Loucy (cell line): ENCODE measurements at regions not wholly inside any gene's neighbourhood (a gene's known extent, or its start where the extent isn't known, plus 50 kb on each side); places are given as distances from the start of the nearest gene placed in this dataset.

ENCODE experiments used
- H2AFZ ChIP-seq: fragments of 200-600 bp; sonication (generic); 2 replicates; pipeline ENCODE4 v1.6.0; 2016; ENCODE audit warnings: antibody characterized with exemption, mild to moderate bottlenecking, low read length, moderate library complexity
- H3F3A ChIP-seq: fragments of 200-600 bp; 2 replicates; pipeline ENCODE4 v1.6.0; 2016; ENCODE audit warnings: antibody characterized with exemption, low read depth, mild to moderate bottlenecking
- H3K27me3 ChIP-seq: fragments of 200-600 bp; sonication (generic); 2 replicates; pipeline ENCODE4 v1.6.1; 2014; ENCODE audit warnings: low read length, mild to moderate bottlenecking; ENCODE audit not compliant: insufficient read depth, poor library complexity, severe bottlenecking
- H3K36me3 ChIP-seq: fragments of 200-600 bp; sonication (generic); 2 replicates; pipeline ENCODE4 v1.6.1; 2016; ENCODE audit warnings: low read length; ENCODE audit not compliant: insufficient read depth
- H3K4me1 ChIP-seq: fragments of 200-600 bp; sonication (generic); 2 replicates; pipeline ENCODE4 v1.5.1; 2014; ENCODE audit warnings: low read length, mild to moderate bottlenecking; ENCODE audit not compliant: insufficient read depth, poor library complexity, severe bottlenecking
- H3K4me2 ChIP-seq: fragments of 200-600 bp; sonication (generic); 2 replicates; pipeline ENCODE4 v1.6.0; 2014; ENCODE audit warnings: antibody characterized with exemption, low read length, low read depth, mild to moderate bottlenecking; ENCODE audit not compliant: poor library complexity, severe bottlenecking
- H3K4me3 ChIP-seq: fragments of 200-600 bp; sonication (generic); 2 replicates; pipeline ENCODE4 v1.5.1; 2014; ENCODE audit warnings: low read length, mild to moderate bottlenecking, mixed read lengths; ENCODE audit not compliant: poor library complexity, severe bottlenecking
- H3K79me2 ChIP-seq: fragments of 200-600 bp; sonication (generic); 2 replicates; pipeline ENCODE4 v1.6.1; 2014; ENCODE audit warnings: low read length; ENCODE audit not compliant: insufficient read depth
- H3K9ac ChIP-seq: fragments of 200-600 bp; sonication (generic); 2 replicates; pipeline ENCODE4 v1.6.0; 2014; ENCODE audit warnings: mild to moderate bottlenecking, low read depth, low read length, moderate library complexity; ENCODE audit not compliant: poor library complexity, severe bottlenecking
- H3K9me2 ChIP-seq: fragments of 200-600 bp; sonication (generic); replicated peaks from 2 replicates; pipeline ENCODE4 v1.6.1; 2016; ENCODE audit warnings: low read depth, low read length, mixed read lengths
- H3K9me3 ChIP-seq: fragments of 200-600 bp; sonication (generic); 2 replicates; pipeline ENCODE4 v1.6.1; 2014; ENCODE audit warnings: mild to moderate bottlenecking, antibody characterized with exemption, low read length, low read depth; ENCODE audit not compliant: insufficient read depth
- H4K20me1 ChIP-seq: fragments of 200-600 bp; sonication (generic); 2 replicates; pipeline ENCODE4 v1.6.0; 2014; ENCODE audit warnings: antibody characterized with exemption, low read length, mild to moderate bottlenecking; ENCODE audit not compliant: insufficient read depth, poor library complexity, severe bottlenecking
- CTCF ChIP-seq: fragments of 200-600 bp; sonication (generic); conservative IDR thresholded peaks from 2 replicates; pipeline ENCODE4 v1.5.1; 2014; ENCODE audit warnings: mild to moderate bottlenecking, antibody characterized with exemption, low read length
- EZH2phosphoT487 ChIP-seq: fragments of 200-600 bp; IDR thresholded peaks from 2 replicates; pipeline ENCODE4 v1.6.1; 2018; ENCODE audit warnings: antibody characterized with exemption, mild to moderate bottlenecking, moderate library complexity, borderline replicate concordance

- no peak overlapping the region for H2AFZ ChIP-seq
- no peak for TF ChIP-seq CTCF
- no peak for TF ChIP-seq EZH2phosphoT487
- no peaks in the 10 kb centered on the region; the same call in 1 of the 2 replicates for H3K9me3 ChIP-seq
- no peak overlapping the region for H3K4me2 ChIP-seq
- H3K9me2 ChIP-seq: no peaks in the 10 kb centered on the region
- no peaks in the 10 kb centered on the region for H3K4me1 ChIP-seq
- no peaks in the 10 kb centered on the region for H3K27me3 ChIP-seq
- no peaks in the 10 kb centered on the region for H3F3A ChIP-seq
- H4K20me1 ChIP-seq: no peaks in the 10 kb centered on the region
- no peak overlapping the region for H3K4me3 ChIP-seq
- no peaks in the 10 kb centered on the region for H3K36me3 ChIP-seq
- no peak overlapping the region for H3K9ac ChIP-seq
- no peaks in the 10 kb centered on the region for H3K79me2 ChIP-seq
These were observed 227.3 kb downstream of the NPHP4 start for GRCh38 chr1:5764959-5765358.

DNA sequence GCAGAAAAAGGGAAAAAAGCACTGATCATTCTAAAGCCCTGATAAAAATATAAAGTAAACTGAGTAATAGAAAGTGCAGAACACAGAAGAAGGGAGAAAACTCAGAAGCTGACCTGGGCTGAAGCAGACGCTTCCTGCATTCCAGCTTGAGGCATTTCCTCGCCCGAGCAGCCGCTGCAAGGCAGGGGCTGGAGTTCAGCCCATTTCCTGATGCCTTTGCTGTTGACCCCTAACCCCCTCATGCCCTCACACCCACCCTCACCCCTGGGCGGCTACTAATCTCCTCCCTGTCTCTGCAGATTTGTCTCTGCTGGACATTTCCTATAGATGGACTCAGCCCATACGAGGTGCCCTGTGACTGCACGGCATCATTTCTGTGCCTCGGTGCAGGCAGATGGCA is 227.8 kb downstream of the NPHP4 start:
- Histone ChIP-seq H3K79me2 (no peaks in the 10 kb centered on the region), H3K27me3 (no peaks in the 10 kb centered on the region), H3K4me2 (no peak overlapping the region), H4K20me1 (no peaks in the 10 kb centered on the region), H3K4me1 (no peaks in the 10 kb centered on the region), H3K9me3 (no peaks in the 10 kb centered on the region; the same call in 1 of the 2 replicates), H3K4me3 (no peak overlapping the region), H2AFZ (no peak overlapping the region), H3F3A (no peaks in the 10 kb centered on the region), H3K9ac (no peak overlapping the region), H3K36me3 (no peaks in the 10 kb centered on the region), H3K9me2 (no peaks in the 10 kb centered on the region)
- no peak for TF ChIP-seq EZH2phosphoT487
- no peak for TF ChIP-seq CTCF

- H3K36me3 ChIP-seq: no peaks in the 10 kb centered on the region
- no peaks in the 10 kb centered on the region for H3K27me3 ChIP-seq
- H2AFZ ChIP-seq: no peak overlapping the region
- no peaks in the 10 kb centered on the region for H3K4me1 ChIP-seq
- H3F3A ChIP-seq: no peaks in the 10 kb centered on the region
- TF ChIP-seq EZH2phosphoT487 (no peak), CTCF (no peak)
- H4K20me1 ChIP-seq: no peaks in the 10 kb centered on the region
- no peak overlapping the region for H3K4me2 ChIP-seq
- no peaks in the 10 kb centered on the region; the same call in 1 of the 2 replicates for H3K9me3 ChIP-seq
- no peaks in the 10 kb centered on the region for H3K79me2 ChIP-seq
- H3K4me3 ChIP-seq: no peak overlapping the region
- no peak overlapping the region for H3K9ac ChIP-seq
- H3K9me2 ChIP-seq: no peaks in the 10 kb centered on the region
These were observed 228.4 kb downstream of the NPHP4 start for GRCh38 chr1:5763696-5764370.
